Right lobe of liver (tissue), 4 donors: ENCODE measurements at regions not wholly inside any gene's neighbourhood (a gene's known extent, or its start where the extent isn't known, plus 50 kb on each side); places are given as distances from the start of the nearest gene placed in this dataset.

Experiments used
- POLR2A ChIP-seq: fragments of 450-650 bp; IDR thresholded peaks from one replicate; pipeline ENCODE4 v1.6.1; 2017; ENCODE audit warnings: antibody characterized with exemption, mild to moderate bottlenecking
- TF ChIP-seq, protein P1 (sequence below), 4 donors: fragments of 200-600 bp in 3 of 4; fragments of 450-650 bp in 1 of 4; IDR thresholded peaks; one replicate each; pipeline versions ENCODE4 v1.5.1 to v1.8.0; 2016 to 2022; ENCODE audit warnings: antibody characterized with exemption in 4 of 4, mild to moderate bottlenecking in 2 of 4
- donor health status: DM: no; HTN: no; CAD: no.
- donor health status: DM: no; HTN: no; CAD: no.
- donor health status: DM: no; HTN: yes; CAD: no.

DNA sequence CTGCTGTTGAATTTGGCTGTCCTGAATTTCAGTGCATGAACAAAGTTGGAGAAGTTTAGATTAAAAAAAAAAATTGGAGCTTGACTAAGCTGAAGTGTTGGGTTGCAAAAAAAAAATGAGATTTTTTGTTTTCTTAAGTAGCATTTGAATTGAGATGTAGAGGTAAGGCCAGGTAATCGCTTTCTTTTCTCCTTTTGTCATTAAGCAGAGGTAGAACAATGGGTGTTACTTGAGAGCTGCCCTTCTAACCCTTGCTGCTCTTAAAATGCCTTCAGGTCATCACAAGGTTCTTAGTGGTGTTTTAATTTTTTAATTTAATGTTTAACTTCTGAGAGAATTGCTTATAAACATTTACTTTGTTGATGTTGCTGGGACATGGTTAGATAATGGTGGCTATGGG, 84.1 kb upstream of the PRDM1 start:
- no peak for TF ChIP-seq POLR2A
- TF ChIP-seq, protein P1, sequence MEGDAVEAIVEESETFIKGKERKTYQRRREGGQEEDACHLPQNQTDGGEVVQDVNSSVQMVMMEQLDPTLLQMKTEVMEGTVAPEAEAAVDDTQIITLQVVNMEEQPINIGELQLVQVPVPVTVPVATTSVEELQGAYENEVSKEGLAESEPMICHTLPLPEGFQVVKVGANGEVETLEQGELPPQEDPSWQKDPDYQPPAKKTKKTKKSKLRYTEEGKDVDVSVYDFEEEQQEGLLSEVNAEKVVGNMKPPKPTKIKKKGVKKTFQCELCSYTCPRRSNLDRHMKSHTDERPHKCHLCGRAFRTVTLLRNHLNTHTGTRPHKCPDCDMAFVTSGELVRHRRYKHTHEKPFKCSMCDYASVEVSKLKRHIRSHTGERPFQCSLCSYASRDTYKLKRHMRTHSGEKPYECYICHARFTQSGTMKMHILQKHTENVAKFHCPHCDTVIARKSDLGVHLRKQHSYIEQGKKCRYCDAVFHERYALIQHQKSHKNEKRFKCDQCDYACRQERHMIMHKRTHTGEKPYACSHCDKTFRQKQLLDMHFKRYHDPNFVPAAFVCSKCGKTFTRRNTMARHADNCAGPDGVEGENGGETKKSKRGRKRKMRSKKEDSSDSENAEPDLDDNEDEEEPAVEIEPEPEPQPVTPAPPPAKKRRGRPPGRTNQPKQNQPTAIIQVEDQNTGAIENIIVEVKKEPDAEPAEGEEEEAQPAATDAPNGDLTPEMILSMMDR (IDR thresholded peaks at IDR 0.05) = no peak
